ENCODE measurements at regions not wholly inside any gene's neighbourhood (a gene's known extent, or its start where the extent isn't known, plus 50 kb on each side); places are given as distances from the start of the nearest gene placed in this dataset.

- H2AFZ ChIP-seq (ENCODE audit: low read length) = no peak overlapping the region
- H3K4me2 ChIP-seq (ENCODE audit: low read depth, low read length) = no peak overlapping the region
- no peak for DNase-seq
- H3K79me2 ChIP-seq (ENCODE audit: low read length) = no peaks in the 10 kb centered on the region
- TF ChIP-seq EZH2 (optimal IDR thresholded peaks at IDR 0.05; ENCODE audit: low read depth, low read length) = no peak
- TF ChIP-seq CTCF (IDR thresholded peaks at IDR 0.05; ENCODE audit: low read length) = no peak
- no peak for TF ChIP-seq EZH2phosphoT487 (IDR thresholded peaks at IDR 0.05; ENCODE audit: low read length)
- H3K9me2 ChIP-seq (replicated peaks; ENCODE audit: insufficient read depth, low read length) = no peaks in the 10 kb centered on the region
- H3K9me3 ChIP-seq (replicated peaks; ENCODE audit: insufficient read depth, low read length) = no peaks in the 10 kb centered on the region
- H3K4me3 ChIP-seq (ENCODE audit: low read length) = no peak overlapping the region
- no peaks in the 10 kb centered on the region for H3K36me3 ChIP-seq (replicated peaks; ENCODE audit: insufficient read depth, low read length)
- no peaks in the 10 kb centered on the region for H4K20me1 ChIP-seq (ENCODE audit: insufficient read depth, low read length)
- no peak overlapping the region for H3K9ac ChIP-seq (ENCODE audit: low read length)
- no peak overlapping the region for H3K27ac ChIP-seq (ENCODE audit: low read length)
- H3K4me1 ChIP-seq (ENCODE audit: low read length) = no peaks in the 10 kb centered on the region
- H3K27me3 ChIP-seq (replicated peaks; ENCODE audit: insufficient read depth, low read length) = no peaks in the 10 kb centered on the region
- no peaks in the 10 kb centered on the region for H3F3A ChIP-seq (ENCODE audit: insufficient read depth, low read length)
These were observed 407.4 kb downstream of the ENC1 start for GRCh38 chr5:74233091-74233490.

- Histone ChIP-seq H3K9me3 (replicated peaks; ENCODE audit: insufficient read depth, low read length) (no peaks in the 10 kb centered on the region), H2AFZ (ENCODE audit: low read length) (no peak overlapping the region), H3K36me3 (replicated peaks; ENCODE audit: insufficient read depth, low read length) (no peaks in the 10 kb centered on the region), H3F3A (ENCODE audit: insufficient read depth, low read length) (no peaks in the 10 kb centered on the region), H3K9ac (ENCODE audit: low read length) (no peak overlapping the region), H4K20me1 (ENCODE audit: insufficient read depth, low read length) (no peaks in the 10 kb centered on the region), H3K27ac (ENCODE audit: low read length) (no peak overlapping the region), H3K4me3 (ENCODE audit: low read length) (no peak overlapping the region), H3K9me2 (replicated peaks; ENCODE audit: insufficient read depth, low read length) (no peaks in the 10 kb centered on the region), H3K79me2 (ENCODE audit: low read length) (no peaks in the 10 kb centered on the region), H3K27me3 (replicated peaks; ENCODE audit: insufficient read depth, low read length) (no peaks in the 10 kb centered on the region), H3K4me2 (ENCODE audit: low read depth, low read length) (no peak overlapping the region), H3K4me1 (ENCODE audit: low read length) (no peaks in the 10 kb centered on the region)
- TF ChIP-seq EZH2 (optimal IDR thresholded peaks at IDR 0.05; ENCODE audit: low read depth, low read length) (no peak), CTCF (IDR thresholded peaks at IDR 0.05; ENCODE audit: low read length) (no peak), EZH2phosphoT487 (IDR thresholded peaks at IDR 0.05; ENCODE audit: low read length) (no peak)
- no peak for DNase-seq
These were observed 408.3 kb downstream of the ENC1 start for GRCh38 chr5:74232276-74232675.

GRCh38 chr5:74231697-74232096 lies 408.8 kb downstream of the ENC1 start:
- Histone ChIP-seq H2AFZ (ENCODE audit: low read length) (no peak overlapping the region), H4K20me1 (ENCODE audit: insufficient read depth, low read length) (no peaks in the 10 kb centered on the region), H3K27ac (ENCODE audit: low read length) (no peak overlapping the region), H3K79me2 (ENCODE audit: low read length) (no peaks in the 10 kb centered on the region), H3K27me3 (replicated peaks; ENCODE audit: insufficient read depth, low read length) (no peaks in the 10 kb centered on the region), H3K9ac (ENCODE audit: low read length) (no peak overlapping the region), H3K9me3 (replicated peaks; ENCODE audit: insufficient read depth, low read length) (no peaks in the 10 kb centered on the region), H3F3A (ENCODE audit: insufficient read depth, low read length) (no peaks in the 10 kb centered on the region), H3K4me3 (ENCODE audit: low read length) (no peak overlapping the region), H3K9me2 (replicated peaks; ENCODE audit: insufficient read depth, low read length) (no peaks in the 10 kb centered on the region), H3K36me3 (replicated peaks; ENCODE audit: insufficient read depth, low read length) (no peaks in the 10 kb centered on the region), H3K4me1 (ENCODE audit: low read length) (no peaks in the 10 kb centered on the region), H3K4me2 (ENCODE audit: low read depth, low read length) (no peak overlapping the region)
- DNase-seq = no peak
- TF ChIP-seq CTCF (IDR thresholded peaks at IDR 0.05; ENCODE audit: low read length) (no peak), EZH2 (optimal IDR thresholded peaks at IDR 0.05; ENCODE audit: low read depth, low read length) (no peak), EZH2phosphoT487 (IDR thresholded peaks at IDR 0.05; ENCODE audit: low read length) (no peak)
